DND-41 (cell line): ENCODE measurements at regions not wholly inside any gene's neighbourhood (a gene's known extent, or its start where the extent isn't known, plus 50 kb on each side); places are given as distances from the start of the nearest gene placed in this dataset.

Experiments used
- EZH2 ChIP-seq: IDR thresholded peaks from 3 replicates; pipeline ENCODE4 v1.6.1; 2012; ENCODE audit warnings: borderline replicate concordance, low read depth, mild to moderate bottlenecking, moderate library complexity, low read length, inconsistent platforms; ENCODE audit not compliant: severe bottlenecking
- TF ChIP-seq, protein P1 (sequence below): IDR thresholded peaks from 2 replicates; pipeline ENCODE4 v1.5.1; 2012; ENCODE audit warnings: borderline replicate concordance, low read length, moderate library complexity, mild to moderate bottlenecking; ENCODE audit not compliant: poor library complexity, severe bottlenecking; ENCODE audit errors: extremely low read depth

DNA sequence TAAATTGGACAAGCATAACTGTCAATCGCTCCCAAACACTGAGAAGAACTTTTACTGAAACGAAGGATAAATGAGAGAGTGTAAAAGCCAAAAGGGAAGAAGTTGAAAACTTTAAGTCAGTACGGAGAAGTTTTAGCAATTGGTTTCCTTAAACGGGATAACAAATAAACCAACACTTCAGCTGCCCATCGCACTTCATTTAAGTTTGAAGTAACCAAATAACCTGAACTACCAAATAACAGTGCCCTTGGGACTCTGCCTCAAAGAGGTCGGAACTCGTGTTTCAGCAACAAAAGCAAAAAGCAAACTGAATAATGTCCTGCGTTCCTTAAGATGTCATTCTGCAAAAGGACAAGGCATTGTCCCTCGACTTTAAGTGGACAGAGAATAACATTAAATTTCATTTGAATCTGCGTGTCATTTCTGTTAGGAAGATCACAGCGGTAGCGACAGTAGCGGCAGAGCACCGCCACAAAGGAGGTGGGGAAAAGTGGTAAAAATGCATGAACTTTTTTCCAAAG, 127.0 kb upstream of the C11orf58 start:
- TF ChIP-seq, protein P1, sequence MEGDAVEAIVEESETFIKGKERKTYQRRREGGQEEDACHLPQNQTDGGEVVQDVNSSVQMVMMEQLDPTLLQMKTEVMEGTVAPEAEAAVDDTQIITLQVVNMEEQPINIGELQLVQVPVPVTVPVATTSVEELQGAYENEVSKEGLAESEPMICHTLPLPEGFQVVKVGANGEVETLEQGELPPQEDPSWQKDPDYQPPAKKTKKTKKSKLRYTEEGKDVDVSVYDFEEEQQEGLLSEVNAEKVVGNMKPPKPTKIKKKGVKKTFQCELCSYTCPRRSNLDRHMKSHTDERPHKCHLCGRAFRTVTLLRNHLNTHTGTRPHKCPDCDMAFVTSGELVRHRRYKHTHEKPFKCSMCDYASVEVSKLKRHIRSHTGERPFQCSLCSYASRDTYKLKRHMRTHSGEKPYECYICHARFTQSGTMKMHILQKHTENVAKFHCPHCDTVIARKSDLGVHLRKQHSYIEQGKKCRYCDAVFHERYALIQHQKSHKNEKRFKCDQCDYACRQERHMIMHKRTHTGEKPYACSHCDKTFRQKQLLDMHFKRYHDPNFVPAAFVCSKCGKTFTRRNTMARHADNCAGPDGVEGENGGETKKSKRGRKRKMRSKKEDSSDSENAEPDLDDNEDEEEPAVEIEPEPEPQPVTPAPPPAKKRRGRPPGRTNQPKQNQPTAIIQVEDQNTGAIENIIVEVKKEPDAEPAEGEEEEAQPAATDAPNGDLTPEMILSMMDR = no peak
- no peak for TF ChIP-seq EZH2
